ENCODE measurements at regions not wholly inside any gene's neighbourhood (a gene's known extent, or its start where the extent isn't known, plus 50 kb on each side); places are given as distances from the start of the nearest gene placed in this dataset.

GRCh38 chr16:66207139-66207882, 159.2 kb upstream of the CDH5 start:
- in situ Hi-C loops (cut with HindIII; ENCODE audit: extremely low pct_ligation_motif_present, low pct_unique_long_range_greater_than_20kb), result no loop called here
- BruUV-seq (replicated peaks), result no TSS peak
- no peaks in the 10 kb centered on the region for H4K20me1 ChIP-seq (ENCODE audit: insufficient read depth, low read length)
- ATAC-seq, result no peak
- intact Hi-C loops (cut with micrococcal nuclease; ENCODE audit: unreplicated experiment), result no loop called here
- H3K9ac ChIP-seq (ENCODE audit: insufficient read depth, low read depth, low read length), result no peak overlapping the region
- no peaks in the 10 kb centered on the region for H3K36me3 ChIP-seq (replicated peaks in 1 of 2; ENCODE audit: control insufficient read depth in 1 of 2, insufficient read depth in 2 of 2, low read length in 2 of 2)
- WGBS (ENCODE audit: low lambda C conversion rate), result 29% methylated on average over 11 of the region's 11 CpGs
- POLR2A ChIA-PET, result no interaction called here
- no peak for TF ChIP-seq THAP11 (CRISPR knock-in tag; IDR thresholded peaks at IDR 0.05)
- no peak for TF ChIP-seq PBX3 (CRISPR knock-in tag; IDR thresholded peaks at IDR 0.05; ENCODE audit: borderline replicate concordance)
- TF ChIP-seq ZNF512B (CRISPR knock-in tag; IDR thresholded peaks at IDR 0.05; ENCODE audit: borderline replicate concordance), result no peak
- no peak for TF ChIP-seq HBP1 (CRISPR knock-in tag; IDR thresholded peaks at IDR 0.05; ENCODE audit: low read depth)
- TF ChIP-seq HNF1B (CRISPR knock-in tag; IDR thresholded peaks at IDR 0.05), result no peak
- TF ChIP-seq RFX1 (IDR thresholded peaks at IDR 0.05), result no peak
- CTCF ChIA-PET (ENCODE audit: low intra/inter-chr PET ratio, low total read pairs), result no interaction called here
- H2AFZ ChIP-seq (ENCODE audit: low read length), result no peak overlapping the region
- FAIRE-seq, result no peak
- no peak overlapping the region for H3K4me3 ChIP-seq (replicated peaks in 1 of 3; ENCODE audit: insufficient read depth in 1 of 3, low read depth in 2 of 3, low read length in 3 of 3)
- no peaks in the 10 kb centered on the region for H3K79me2 ChIP-seq (ENCODE audit: insufficient read depth, low read length)
- H3K4me1 ChIP-seq (ENCODE audit: insufficient read depth, low read length), result no peaks in the 10 kb centered on the region
- no peak overlapping the region for H3K27ac ChIP-seq (ENCODE audit: extremely low read length, insufficient read depth, low read length)
- H3K4me2 ChIP-seq (ENCODE audit: low read depth, low read length), result no peak overlapping the region
- H3K9me3 ChIP-seq (ENCODE audit: low read length), result no peaks in the 10 kb centered on the region
- DNase-seq (ENCODE audit: low spot score), result no peak
- peaks cover 0 to 14% of the 10 kb centered on the region in 2 experiments; a peak in 1 of 5 replicates for H3K27me3 ChIP-seq (ENCODE audit: control insufficient read depth in 1 of 2, insufficient read depth in 2 of 2, low read length in 2 of 2)
